ENCODE measurements at regions not wholly inside any gene's neighbourhood (a gene's known extent, or its start where the extent isn't known, plus 50 kb on each side); places are given as distances from the start of the nearest gene placed in this dataset.

GRCh38 chr10:28815681-28816080 lies 138.4 kb downstream of the BAMBI start:
- Mint-ChIP-seq H3K4me1 (no peaks in the 10 kb centered on the region), H3K27me3 (peaks cover 13% of the 10 kb centered on the region), H3K27ac (no peak overlapping the region), H3K9me3 (no peaks in the 10 kb centered on the region), H3K4me3 (no peak overlapping the region), H3K36me3 (no peaks in the 10 kb centered on the region)
- no peak for ATAC-seq

- H3K4me1 Mint-ChIP-seq: no peaks in the 10 kb centered on the region
- no peak overlapping the region for H3K27ac Mint-ChIP-seq
- H3K4me3 Mint-ChIP-seq: no peak overlapping the region
- ATAC-seq: no peak
- H3K9me3 Mint-ChIP-seq: peaks cover 2% of the 10 kb centered on the region
- no peaks in the 10 kb centered on the region for H3K36me3 Mint-ChIP-seq
- H3K27me3 Mint-ChIP-seq: no peaks in the 10 kb centered on the region
Measured at GRCh38 chr10:28822719-28823464, 145.6 kb downstream of the BAMBI start.

- Mint-ChIP-seq H3K27me3 (no peaks in the 10 kb centered on the region), H3K4me3 (no peak overlapping the region), H3K9me3 (peaks cover 2% of the 10 kb centered on the region), H3K36me3 (no peaks in the 10 kb centered on the region), H3K27ac (no peak overlapping the region), H3K4me1 (no peaks in the 10 kb centered on the region)
- ATAC-seq: no peak
Measured at GRCh38 chr10:28823501-28824075, 146.3 kb downstream of the BAMBI start.

GRCh38 chr10:28833313-28833712 lies 156.0 kb downstream of the BAMBI start:
- H3K4me1 Mint-ChIP-seq: no peaks in the 10 kb centered on the region
- no peak for ATAC-seq
- H3K27ac Mint-ChIP-seq: no peak overlapping the region
- H3K36me3 Mint-ChIP-seq: no peaks in the 10 kb centered on the region
- no peak overlapping the region for H3K4me3 Mint-ChIP-seq
- H3K27me3 Mint-ChIP-seq: peaks cover 9% of the 10 kb centered on the region
- no peaks in the 10 kb centered on the region for H3K9me3 Mint-ChIP-seq

- H3K36me3 Mint-ChIP-seq: no peaks in the 10 kb centered on the region
- ATAC-seq: no peak
Measured at GRCh38 chr10:28836435-28836743, 159.1 kb downstream of the BAMBI start.

GRCh38 chr10:28837613-28838390 lies 160.5 kb downstream of the BAMBI start:
- Mint-ChIP-seq H3K27ac (no peak overlapping the region), H3K27me3 (peaks cover 9% of the 10 kb centered on the region), H3K4me3 (no peak overlapping the region), H3K36me3 (no peaks in the 10 kb centered on the region), H3K4me1 (no peaks in the 10 kb centered on the region), H3K9me3 (no peaks in the 10 kb centered on the region)
- ATAC-seq: no peak

More at GRCh38 chr10:28836435-28836743, 159.1 kb downstream of the BAMBI start:
- H3K4me1 Mint-ChIP-seq: no peaks in the 10 kb centered on the region
- peaks cover 9% of the 10 kb centered on the region for H3K27me3 Mint-ChIP-seq
- H3K4me3 Mint-ChIP-seq: no peak overlapping the region
- no peak overlapping the region for H3K27ac Mint-ChIP-seq
- no peaks in the 10 kb centered on the region for H3K9me3 Mint-ChIP-seq

GRCh38 chr10:28838908-28839307 lies 161.6 kb downstream of the BAMBI start:
- Mint-ChIP-seq H3K36me3 (no peaks in the 10 kb centered on the region), H3K27me3 (peaks cover 9% of the 10 kb centered on the region), H3K4me1 (no peaks in the 10 kb centered on the region), H3K9me3 (no peaks in the 10 kb centered on the region), H3K4me3 (no peak overlapping the region), H3K27ac (no peak overlapping the region)
- no peak for ATAC-seq

- H3K4me3 Mint-ChIP-seq: no peak overlapping the region
- no peak for ATAC-seq
- no peak overlapping the region for H3K27ac Mint-ChIP-seq
- H3K4me1 Mint-ChIP-seq: no peaks in the 10 kb centered on the region
- H3K9me3 Mint-ChIP-seq: no peaks in the 10 kb centered on the region
- peaks cover 9% of the 10 kb centered on the region for H3K27me3 Mint-ChIP-seq
- H3K36me3 Mint-ChIP-seq: no peaks in the 10 kb centered on the region
Measured at GRCh38 chr10:28839600-28840007, 162.3 kb downstream of the BAMBI start.

GRCh38 chr10:28840202-28840601 lies 162.9 kb downstream of the BAMBI start:
- Mint-ChIP-seq H3K27ac (no peak overlapping the region), H3K9me3 (no peaks in the 10 kb centered on the region), H3K36me3 (no peaks in the 10 kb centered on the region), H3K4me3 (no peak overlapping the region), H3K27me3 (peaks cover 9% of the 10 kb centered on the region), H3K4me1 (no peaks in the 10 kb centered on the region)
- no peak for ATAC-seq

GRCh38 chr10:28840971-28841370 lies 163.7 kb downstream of the BAMBI start:
- Mint-ChIP-seq H3K9me3 (no peaks in the 10 kb centered on the region), H3K36me3 (no peaks in the 10 kb centered on the region), H3K4me1 (no peaks in the 10 kb centered on the region), H3K27me3 (peaks cover 9% of the 10 kb centered on the region), H3K4me3 (no peak overlapping the region), H3K27ac (no peak overlapping the region)
- ATAC-seq: no peak

GRCh38 chr10:28841625-28842024 lies 164.3 kb downstream of the BAMBI start:
- no peaks in the 10 kb centered on the region for H3K9me3 Mint-ChIP-seq
- H3K36me3 Mint-ChIP-seq: no peaks in the 10 kb centered on the region
- H3K27ac Mint-ChIP-seq: no peak overlapping the region
- H3K4me3 Mint-ChIP-seq: no peak overlapping the region
- H3K27me3 Mint-ChIP-seq: peaks cover 2% of the 10 kb centered on the region
- no peaks in the 10 kb centered on the region for H3K4me1 Mint-ChIP-seq
- ATAC-seq: no peak

- no peak overlapping the region for H3K27ac Mint-ChIP-seq
- H3K27me3 Mint-ChIP-seq: no peaks in the 10 kb centered on the region
- H3K4me3 Mint-ChIP-seq: no peak overlapping the region
Measured at GRCh38 chr10:28842321-28842720, 165.0 kb downstream of the BAMBI start.

GRCh38 chr10:28845009-28845682 lies 167.8 kb downstream of the BAMBI start:
- no peaks in the 10 kb centered on the region for H3K27me3 Mint-ChIP-seq
- H3K27ac Mint-ChIP-seq: no peak overlapping the region
- no peak overlapping the region for H3K4me3 Mint-ChIP-seq
- no peak for ATAC-seq
- no peaks in the 10 kb centered on the region for H3K9me3 Mint-ChIP-seq
- no peaks in the 10 kb centered on the region for H3K4me1 Mint-ChIP-seq
- no peaks in the 10 kb centered on the region for H3K36me3 Mint-ChIP-seq

More at GRCh38 chr10:28842321-28842720, 165.0 kb downstream of the BAMBI start:
- no peak for ATAC-seq
- Mint-ChIP-seq H3K36me3 (no peaks in the 10 kb centered on the region), H3K4me1 (no peaks in the 10 kb centered on the region), H3K9me3 (no peaks in the 10 kb centered on the region)

- Mint-ChIP-seq H3K4me3 (no peak overlapping the region), H3K27ac (no peak overlapping the region), H3K36me3 (no peaks in the 10 kb centered on the region), H3K27me3 (no peaks in the 10 kb centered on the region), H3K9me3 (no peaks in the 10 kb centered on the region), H3K4me1 (no peaks in the 10 kb centered on the region)
- ATAC-seq: no peak
Measured at GRCh38 chr10:28849309-28849708, 172.0 kb downstream of the BAMBI start.

- H3K4me1 Mint-ChIP-seq: no peaks in the 10 kb centered on the region
- H3K27ac Mint-ChIP-seq: no peak overlapping the region
- H3K27me3 Mint-ChIP-seq: no peaks in the 10 kb centered on the region
- no peak overlapping the region for H3K4me3 Mint-ChIP-seq
- H3K9me3 Mint-ChIP-seq: no peaks in the 10 kb centered on the region
- H3K36me3 Mint-ChIP-seq: no peaks in the 10 kb centered on the region
- ATAC-seq: no peak
Measured at GRCh38 chr10:28849821-28850220, 172.5 kb downstream of the BAMBI start.
